Fibroblast of the aortic adventitia (primary cell): ENCODE measurements at regions not wholly inside any gene's neighbourhood (a gene's known extent, or its start where the extent isn't known, plus 50 kb on each side); places are given as distances from the start of the nearest gene placed in this dataset.

Experiments
- DNase-seq: peaks from one replicate; pipeline ENCODE4 v3.0.0-alpha.2; 2010; ENCODE audit warnings: low read depth
- H3K4me3 ChIP-seq: 2 replicates; pipeline ENCODE4 v1.5.1; 2011; ENCODE audit warnings: low read depth, mild to moderate bottlenecking, control low read depth, low read length, moderate library complexity
- TF ChIP-seq, protein P1 (sequence below): IDR thresholded peaks from 2 replicates; pipeline ENCODE4 v1.5.1; 2011; ENCODE audit warnings: mild to moderate bottlenecking, low read length, control low read depth, inconsistent platforms; ENCODE audit not compliant: insufficient read depth

DNA sequence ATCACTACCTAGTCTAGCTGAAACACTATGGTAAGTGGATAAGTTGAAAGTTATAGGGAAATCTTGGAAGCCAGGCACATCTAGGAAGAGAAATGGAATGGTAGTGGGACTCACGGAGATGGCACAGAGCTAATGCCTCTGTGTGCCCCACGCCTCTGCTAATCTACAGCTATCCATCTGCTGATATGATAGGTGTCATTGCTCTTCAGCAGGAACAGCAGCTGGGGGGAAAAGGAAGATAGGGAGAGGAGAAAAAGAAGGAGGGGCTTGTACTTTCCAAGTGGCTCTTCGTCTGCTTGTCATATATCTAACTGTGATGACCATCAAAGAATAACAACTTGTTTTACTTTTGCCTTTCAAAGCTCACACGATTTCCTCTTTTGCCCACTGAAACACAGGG, 1199.1 kb upstream of the SORCS1 start:
- H3K4me3 ChIP-seq: no peak overlapping the region
- TF ChIP-seq, protein P1, sequence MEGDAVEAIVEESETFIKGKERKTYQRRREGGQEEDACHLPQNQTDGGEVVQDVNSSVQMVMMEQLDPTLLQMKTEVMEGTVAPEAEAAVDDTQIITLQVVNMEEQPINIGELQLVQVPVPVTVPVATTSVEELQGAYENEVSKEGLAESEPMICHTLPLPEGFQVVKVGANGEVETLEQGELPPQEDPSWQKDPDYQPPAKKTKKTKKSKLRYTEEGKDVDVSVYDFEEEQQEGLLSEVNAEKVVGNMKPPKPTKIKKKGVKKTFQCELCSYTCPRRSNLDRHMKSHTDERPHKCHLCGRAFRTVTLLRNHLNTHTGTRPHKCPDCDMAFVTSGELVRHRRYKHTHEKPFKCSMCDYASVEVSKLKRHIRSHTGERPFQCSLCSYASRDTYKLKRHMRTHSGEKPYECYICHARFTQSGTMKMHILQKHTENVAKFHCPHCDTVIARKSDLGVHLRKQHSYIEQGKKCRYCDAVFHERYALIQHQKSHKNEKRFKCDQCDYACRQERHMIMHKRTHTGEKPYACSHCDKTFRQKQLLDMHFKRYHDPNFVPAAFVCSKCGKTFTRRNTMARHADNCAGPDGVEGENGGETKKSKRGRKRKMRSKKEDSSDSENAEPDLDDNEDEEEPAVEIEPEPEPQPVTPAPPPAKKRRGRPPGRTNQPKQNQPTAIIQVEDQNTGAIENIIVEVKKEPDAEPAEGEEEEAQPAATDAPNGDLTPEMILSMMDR: no peak
- DNase-seq: no peak

DNA sequence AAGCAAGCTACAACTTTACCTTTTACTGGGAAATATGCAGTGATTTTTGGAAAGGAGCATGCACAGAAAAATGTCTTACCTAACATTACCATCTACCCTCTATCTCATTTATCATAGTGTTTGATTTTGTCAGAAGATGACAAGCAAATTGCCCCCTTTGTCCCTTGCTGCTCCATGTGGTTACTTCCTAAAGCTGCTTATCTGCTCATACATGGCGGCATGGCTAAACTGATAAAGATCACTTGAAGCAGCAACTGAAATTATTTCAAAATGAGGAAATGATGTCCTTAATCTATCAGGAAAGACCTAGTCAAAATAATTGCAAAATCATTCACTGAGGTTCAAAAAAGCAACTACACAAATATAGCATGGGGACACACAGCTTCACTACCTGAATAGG, 1198.5 kb upstream of the SORCS1 start:
- no peak overlapping the region for H3K4me3 ChIP-seq
- DNase-seq: no peak
- TF ChIP-seq, protein P1: no peak

DNA sequence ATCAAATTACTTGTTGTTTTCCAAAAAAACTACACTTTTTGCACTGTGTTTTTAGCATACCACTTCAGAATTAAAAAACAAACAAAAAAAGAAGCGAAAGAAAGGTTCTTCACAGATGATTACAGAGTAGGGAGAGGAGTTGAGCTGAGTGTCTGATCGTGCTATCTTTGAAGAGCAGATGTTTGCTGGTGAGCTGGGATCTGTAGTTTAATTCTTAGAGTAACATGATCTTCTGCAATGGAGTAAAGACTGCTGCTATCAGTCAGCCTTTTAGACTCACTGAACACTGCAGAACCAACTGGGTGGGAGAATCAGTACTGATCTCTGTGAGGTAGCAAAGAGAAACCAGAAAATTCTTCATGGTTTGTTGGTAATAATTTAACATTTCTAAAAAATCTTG, 1197.8 kb upstream of the SORCS1 start:
- TF ChIP-seq, protein P1: no peak
- no peak overlapping the region for H3K4me3 ChIP-seq
- no peak for DNase-seq

DNA sequence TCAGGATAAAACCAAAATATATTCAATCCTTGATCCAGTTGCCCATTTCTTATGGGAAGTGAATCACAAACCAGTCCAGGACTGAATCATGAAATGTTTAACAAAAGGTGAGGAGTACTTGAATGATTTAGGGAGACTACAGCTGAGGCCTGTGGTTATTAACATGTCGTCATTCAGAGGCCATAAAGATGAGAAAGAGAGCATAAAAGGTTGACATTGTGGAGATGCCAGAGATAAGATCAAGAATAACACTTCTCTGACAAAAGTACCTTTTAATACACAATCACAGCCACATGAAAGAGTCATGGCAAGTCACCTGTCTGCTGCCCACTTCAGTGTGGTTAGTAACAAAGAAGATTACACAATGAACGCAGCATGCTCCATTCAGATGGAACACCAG, 1195.7 kb upstream of the SORCS1 start:
- TF ChIP-seq, protein P1: no peak
- DNase-seq: peak; percentile 17
- H3K4me3 ChIP-seq: no peak overlapping the region

DNA sequence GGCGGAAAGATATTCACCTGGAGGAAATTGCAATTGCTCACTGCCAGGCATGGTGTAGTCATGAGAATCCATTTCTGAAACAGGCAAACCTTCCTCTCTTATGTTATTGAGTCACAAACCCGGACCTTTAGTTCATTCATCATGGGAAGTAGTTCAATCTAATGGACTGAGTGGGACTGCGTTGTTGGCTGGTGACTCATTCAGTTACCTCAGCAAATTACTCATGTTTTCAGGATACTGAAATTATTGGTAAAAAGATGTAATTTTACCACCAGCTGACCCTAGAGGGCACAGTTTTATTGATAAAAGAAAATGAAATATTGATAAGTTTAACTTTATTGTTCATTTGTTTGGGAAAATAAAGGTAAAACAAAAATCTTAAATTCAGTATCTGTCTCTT, 1194.4 kb upstream of the SORCS1 start:
- no peak overlapping the region for H3K4me3 ChIP-seq
- peak; percentile 93 for DNase-seq
- TF ChIP-seq, protein P1: peak; percentile 20

DNA sequence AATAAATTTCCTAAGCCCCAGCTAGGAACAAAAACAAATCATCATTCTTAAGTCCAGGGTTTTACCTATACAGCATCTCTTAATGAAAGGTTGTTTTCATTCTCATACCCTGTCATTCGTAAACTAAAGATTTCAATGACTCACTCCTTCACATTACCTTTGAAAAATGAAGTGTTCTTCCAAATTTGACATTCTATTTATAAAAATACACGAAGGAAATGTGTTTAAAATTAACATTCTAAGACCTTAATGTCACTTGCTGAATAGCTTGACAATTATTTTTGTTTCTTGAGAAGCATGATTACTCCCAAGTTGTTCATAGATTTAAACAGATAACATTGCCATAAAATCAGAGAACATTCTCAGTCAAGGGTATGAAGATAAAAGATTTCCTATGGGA, 1188.3 kb upstream of the SORCS1 start:
- TF ChIP-seq, protein P1: no peak
- no peak for DNase-seq
- no peak overlapping the region for H3K4me3 ChIP-seq

DNA sequence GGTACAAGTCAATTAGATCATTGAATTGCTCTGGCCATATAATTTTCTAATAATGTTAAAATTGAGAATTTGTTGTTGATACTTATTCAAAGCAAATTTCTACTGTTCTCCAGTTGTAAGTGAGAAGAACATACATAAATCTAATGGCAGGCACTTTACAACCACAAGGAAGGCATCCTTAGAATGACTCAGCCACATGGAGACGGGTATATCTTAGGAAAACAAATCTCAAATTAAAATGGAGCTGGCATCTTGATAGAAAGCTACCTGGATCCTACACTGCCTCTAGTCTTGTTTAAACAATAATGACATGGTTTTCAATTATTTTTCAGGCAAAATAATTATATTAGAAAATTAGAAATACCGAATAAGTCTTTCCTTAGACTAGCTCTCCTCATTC, 1183.7 kb upstream of the SORCS1 start:
- TF ChIP-seq, protein P1: no peak
- no peak overlapping the region for H3K4me3 ChIP-seq
- no peak for DNase-seq
